ENCODE measurements at regions not wholly inside any gene's neighbourhood (a gene's known extent, or its start where the extent isn't known, plus 50 kb on each side); places are given as distances from the start of the nearest gene placed in this dataset.

- WGBS, 2 donors: 32 to 38% methylated on average over 3 of the region's 3 CpGs
- Histone ChIP-seq H3K9me3 (no peaks in the 10 kb centered on the region), H3K4me3 (no peak overlapping the region), H3K27ac (no peak overlapping the region), H3K4me1 (no peaks in the 10 kb centered on the region), H3K27me3 (peaks cover 0 to 4% (median 0%) of the 10 kb centered on the region in 4 donors), H3K36me3 (no peaks in the 10 kb centered on the region)
- DNase-seq (no peak), ATAC-seq (no peak), FAIRE-seq (no peak)
- intact Hi-C loops (cut with DNase I): no loop called here
- TF ChIP-seq CTCF (IDR thresholded peaks at IDR 0.05): no peak
Observed at GRCh38 chr17:52648995-52649394, 490.5 kb upstream of the CA10 start.

GRCh38 chr17:52647411-52647810, 488.9 kb upstream of the CA10 start:
- DNase-seq (no peak), ATAC-seq (no peak), FAIRE-seq (no peak)
- no peaks in the 10 kb centered on the region for H3K36me3 ChIP-seq
- H3K9me3 ChIP-seq: no peaks in the 10 kb centered on the region
- peaks cover 0 to 4% (median 0%) of the 10 kb centered on the region in 4 donors for H3K27me3 ChIP-seq
- 79 to 86% methylated on average over 1 of the region's 1 CpG for WGBS, 2 donors
- no peak overlapping the region for H3K27ac ChIP-seq
- no peak for TF ChIP-seq CTCF (IDR thresholded peaks at IDR 0.05)
- intact Hi-C loops (cut with DNase I): no loop called here
- no peaks in the 10 kb centered on the region for H3K4me1 ChIP-seq
- no peak overlapping the region for H3K4me3 ChIP-seq

- 76 to 86% methylated on average over 2 of the region's 2 CpGs for WGBS, 2 donors
- Histone ChIP-seq H3K4me3 (no peak overlapping the region), H3K36me3 (no peaks in the 10 kb centered on the region), H3K27ac (no peak overlapping the region), H3K4me1 (no peaks in the 10 kb centered on the region), H3K27me3 (no peaks in the 10 kb centered on the region), H3K9me3 (no peaks in the 10 kb centered on the region)
- intact Hi-C loops (cut with DNase I): no loop called here
- FAIRE-seq (no peak), DNase-seq (no peak), ATAC-seq (no peak)
- no peak for TF ChIP-seq CTCF (IDR thresholded peaks at IDR 0.05)
Observed at GRCh38 chr17:52636443-52636842, 477.9 kb upstream of the CA10 start.

- DNase-seq (no peak), ATAC-seq (no peak), FAIRE-seq (no peak)
- no peak for TF ChIP-seq CTCF (IDR thresholded peaks at IDR 0.05)
- WGBS, 2 donors: 60 to 71% methylated on average over 2 of the region's 2 CpGs
- no peaks in the 10 kb centered on the region for H3K9me3 ChIP-seq
- no peak overlapping the region for H3K4me3 ChIP-seq
- intact Hi-C loops (cut with DNase I): no loop called here
- no peaks in the 10 kb centered on the region for H3K27me3 ChIP-seq
- H3K4me1 ChIP-seq: no peaks in the 10 kb centered on the region
- no peaks in the 10 kb centered on the region for H3K36me3 ChIP-seq
- no peak overlapping the region for H3K27ac ChIP-seq
Observed at GRCh38 chr17:52606590-52606989, 448.1 kb upstream of the CA10 start.

- no peaks in the 10 kb centered on the region for H3K27me3 ChIP-seq
Observed at GRCh38 chr17:52606098-52606497, 447.6 kb upstream of the CA10 start.

More at GRCh38 chr17:52606098-52606497, 447.6 kb upstream of the CA10 start:
- no peak for TF ChIP-seq CTCF (IDR thresholded peaks at IDR 0.05)
- ATAC-seq (no peak), FAIRE-seq (no peak), DNase-seq (no peak)
- 50 to 52% methylated on average over 2 of the region's 2 CpGs for WGBS, 2 donors
- intact Hi-C loops (cut with DNase I): no loop called here
- Histone ChIP-seq H3K4me1 (no peaks in the 10 kb centered on the region), H3K9me3 (no peaks in the 10 kb centered on the region), H3K36me3 (no peaks in the 10 kb centered on the region), H3K27ac (no peak overlapping the region), H3K4me3 (no peak overlapping the region)
